Dedifferentiated amniotic fluid mesenchymal stem cell (primary cell): ENCODE measurements at regions not wholly inside any gene's neighbourhood (a gene's known extent, or its start where the extent isn't known, plus 50 kb on each side); places are given as distances from the start of the nearest gene placed in this dataset.

Experiments used
- DNase-seq: peaks from one replicate; pipeline ENCODE4 v3.0.0-alpha.2; 2016; ENCODE audit errors: extremely low spot score

DNA sequence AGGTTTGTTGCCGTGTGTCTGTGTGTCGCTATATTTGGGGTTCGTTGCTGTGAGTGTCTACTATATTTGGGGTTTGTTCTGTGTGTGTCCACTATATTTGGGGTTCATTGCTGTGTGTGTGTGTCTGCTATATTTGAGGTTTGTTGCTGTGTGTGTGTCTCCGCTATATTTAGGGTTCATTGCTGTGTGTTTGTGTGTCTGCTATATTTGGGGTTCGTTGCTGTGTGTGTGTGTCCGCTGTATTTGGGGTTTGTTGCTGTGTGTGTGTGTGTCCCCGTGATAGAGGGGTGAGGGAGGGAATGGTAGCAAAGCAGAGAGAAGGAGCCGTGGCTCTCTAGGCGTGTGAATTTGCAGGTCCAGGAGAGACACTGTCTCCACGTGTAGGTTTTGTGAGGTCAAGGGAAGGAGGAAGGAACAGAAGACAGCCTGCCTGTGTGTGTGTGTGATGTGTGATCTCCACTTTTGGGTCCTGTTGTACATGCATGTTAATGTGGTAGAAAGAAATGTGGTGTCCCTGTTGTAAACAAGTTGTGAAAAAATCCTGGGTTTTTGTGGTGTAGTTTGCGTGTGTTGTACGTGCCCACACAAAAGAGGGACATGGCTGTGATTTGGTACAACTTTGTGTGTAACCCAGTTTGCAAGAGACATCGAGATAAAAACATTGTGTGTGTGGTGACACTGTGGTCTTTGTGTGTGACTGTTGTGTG, 56.3 kb upstream of the ECE1 start:
- DNase-seq = no peak

- DNase-seq = no peak
These were observed 54.6 kb upstream of the ECE1 start for GRCh38 chr1:21344750-21345443.

- DNase-seq = no peak
These were observed 54.0 kb upstream of the ECE1 start for GRCh38 chr1:21344098-21344749.

DNA sequence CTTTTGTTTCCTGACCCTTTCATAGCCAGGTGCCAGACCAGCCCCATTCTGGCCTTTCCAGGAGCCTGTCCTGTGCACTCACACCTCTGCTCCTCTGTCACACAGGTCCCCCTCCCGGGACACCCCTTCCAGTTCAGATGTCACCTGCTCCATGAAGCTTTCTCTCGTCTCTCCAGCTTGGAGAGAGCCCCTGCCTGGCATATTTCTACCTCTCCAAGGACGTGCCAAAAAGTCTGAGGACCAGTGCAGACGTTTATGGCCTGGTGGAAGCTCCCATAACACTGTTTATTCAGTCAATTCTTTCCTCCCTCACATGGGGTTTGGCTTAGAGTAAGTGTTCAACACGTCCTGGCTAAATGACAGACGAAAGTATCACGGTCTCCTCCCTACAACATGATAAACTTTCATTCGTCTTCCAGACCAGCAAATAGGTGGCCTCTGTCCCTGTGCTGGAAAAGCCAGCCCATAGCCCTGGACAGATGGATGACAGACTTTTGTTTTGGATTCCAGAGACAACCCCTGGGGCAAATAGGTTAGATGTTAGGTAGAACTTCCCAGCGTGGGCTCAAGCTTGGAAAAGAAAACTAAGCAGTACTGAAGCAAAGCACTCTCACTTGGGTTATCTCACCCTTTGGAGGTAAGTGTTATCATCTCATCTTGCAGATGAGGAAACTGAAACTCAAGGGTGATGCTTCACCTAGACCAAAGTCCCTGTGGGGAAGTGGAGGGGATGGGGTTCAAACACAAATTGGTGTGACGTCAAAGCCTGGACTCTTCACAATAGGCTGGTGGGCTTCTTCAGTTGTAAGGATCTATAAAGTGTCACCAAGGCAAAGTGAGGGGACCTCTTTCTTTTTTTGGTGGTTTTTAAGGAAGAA, 52.9 kb upstream of the ECE1 start:
- no peak for DNase-seq

DNA sequence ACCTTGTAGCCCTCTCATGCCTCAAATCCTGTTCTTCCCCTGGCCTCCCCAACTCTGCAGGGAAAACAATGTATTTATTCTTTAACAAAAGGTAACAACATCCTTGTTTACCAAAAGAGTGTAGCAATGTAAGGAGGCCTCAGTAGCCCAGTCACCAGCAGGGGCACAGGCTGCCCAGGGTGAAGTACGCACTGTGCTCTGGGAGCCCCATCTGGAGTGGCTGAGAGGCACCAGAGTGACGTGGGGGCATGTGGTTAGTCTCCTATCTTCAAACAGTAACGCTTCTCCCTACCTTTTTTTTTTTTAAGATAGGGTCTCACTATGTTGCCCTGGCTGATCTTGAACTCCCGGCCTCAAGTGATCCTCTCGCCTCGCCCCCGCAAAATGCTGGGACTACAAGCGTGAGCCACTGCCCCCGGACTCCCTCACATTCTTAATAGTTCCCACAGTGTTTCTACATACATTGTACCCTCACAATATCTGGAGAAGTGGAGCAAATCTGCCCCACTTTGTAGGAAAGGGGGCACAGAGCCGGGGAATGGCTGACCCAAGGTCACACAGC, 51.3 kb upstream of the ECE1 start:
- no peak for DNase-seq

GRCh38 chr1:21341022-21341421, 50.8 kb upstream of the ECE1 start:
- DNase-seq = no peak

DNA sequence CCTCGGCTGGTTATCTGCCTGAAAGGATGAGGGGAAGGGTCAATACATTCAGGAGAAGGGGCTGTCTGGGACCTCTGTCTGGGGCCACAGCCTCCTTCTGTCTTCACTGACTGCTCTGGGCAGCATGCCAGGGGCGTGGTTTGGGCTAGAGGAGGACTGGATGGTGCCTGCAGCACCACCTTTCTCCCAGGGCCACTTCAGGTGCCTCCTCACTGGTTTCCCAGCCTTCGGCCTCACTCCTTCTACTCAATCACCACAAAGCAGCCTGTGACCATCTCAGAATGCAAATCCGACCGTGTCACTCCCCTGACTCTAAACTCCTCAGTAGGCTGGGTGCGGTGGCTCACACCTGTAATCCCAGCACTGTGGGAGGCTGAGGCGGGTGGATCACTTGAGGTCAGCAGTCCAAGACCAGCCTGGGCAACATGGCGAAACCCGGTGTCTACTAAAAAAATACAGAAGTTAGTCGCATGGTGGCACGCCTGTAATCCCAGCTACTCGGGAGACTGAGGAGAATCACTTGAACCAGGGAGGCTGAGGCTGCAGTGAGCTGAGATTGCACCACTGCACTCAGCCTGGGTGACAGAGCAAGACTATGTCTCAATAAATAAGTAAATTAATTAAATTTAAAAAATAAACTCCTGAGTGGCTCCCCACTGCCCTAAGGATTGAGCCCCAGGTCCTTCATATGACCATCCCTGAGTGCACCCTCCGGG, 50.1 kb upstream of the ECE1 start:
- DNase-seq = no peak
